Fibroblast of skin of abdomen (primary cell): ENCODE measurements at regions not wholly inside any gene's neighbourhood (a gene's known extent, or its start where the extent isn't known, plus 50 kb on each side); places are given as distances from the start of the nearest gene placed in this dataset.

Experiments
- DNase-seq: peaks from one replicate; pipeline ENCODE4 v3.0.0-alpha.2; 2013

DNA sequence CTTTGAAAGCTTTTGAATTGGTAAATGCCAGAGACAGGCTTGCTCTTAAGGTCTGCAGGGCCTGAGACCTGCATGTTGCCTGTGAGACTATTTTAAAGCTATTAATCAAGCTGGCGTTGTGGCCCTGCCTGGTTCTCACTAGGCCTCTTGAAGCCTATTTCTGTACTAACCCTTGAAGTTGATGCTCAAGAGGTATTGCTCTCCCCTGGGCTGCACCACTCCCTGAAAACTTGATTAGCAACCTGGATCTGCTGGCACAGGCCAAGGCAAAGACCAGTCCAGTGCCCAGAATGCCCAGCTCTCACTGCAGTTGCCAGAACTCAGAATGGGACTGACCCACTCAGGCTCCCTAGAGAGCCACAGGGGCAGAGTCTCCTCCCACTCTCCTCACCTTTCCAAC, 220.0 kb upstream of the MEOX2 start:
- no peak for DNase-seq

DNA sequence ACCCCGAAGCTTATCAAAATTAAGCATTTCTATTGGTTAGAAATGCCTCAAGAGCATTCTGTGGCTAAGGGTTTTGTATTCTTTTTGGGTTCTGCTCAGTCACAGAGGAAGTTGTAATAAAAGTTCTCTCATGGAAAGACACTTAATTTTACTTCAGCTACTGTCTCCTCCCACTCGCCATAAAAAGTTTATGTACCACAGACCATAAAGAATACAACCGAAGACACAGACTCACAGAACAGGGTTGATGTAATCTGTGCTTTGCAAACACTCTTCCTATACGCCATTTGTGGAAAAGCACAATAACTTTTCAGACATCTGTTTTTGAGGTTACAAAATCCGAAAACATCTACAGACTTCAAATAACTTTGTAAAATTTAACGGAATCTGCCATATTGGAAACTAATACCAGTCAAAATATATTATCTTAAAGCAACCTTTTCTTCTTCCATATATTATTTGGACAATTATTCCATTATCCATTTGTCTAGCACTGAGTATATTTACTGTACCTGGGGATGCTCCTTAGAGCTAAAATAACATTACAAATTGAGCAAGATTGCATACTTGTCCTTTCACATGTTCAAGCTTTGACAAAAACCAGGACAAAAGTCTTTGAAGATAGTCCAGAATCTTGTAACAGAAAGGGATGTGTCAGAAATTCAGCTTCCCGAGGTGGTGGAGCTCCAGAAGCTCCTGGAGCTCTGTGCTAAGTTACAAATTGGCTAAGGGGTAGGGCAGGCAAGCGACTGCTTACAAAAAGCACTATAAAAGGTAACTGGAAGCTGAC, 219.0 kb upstream of the MEOX2 start:
- DNase-seq, result no peak

DNA sequence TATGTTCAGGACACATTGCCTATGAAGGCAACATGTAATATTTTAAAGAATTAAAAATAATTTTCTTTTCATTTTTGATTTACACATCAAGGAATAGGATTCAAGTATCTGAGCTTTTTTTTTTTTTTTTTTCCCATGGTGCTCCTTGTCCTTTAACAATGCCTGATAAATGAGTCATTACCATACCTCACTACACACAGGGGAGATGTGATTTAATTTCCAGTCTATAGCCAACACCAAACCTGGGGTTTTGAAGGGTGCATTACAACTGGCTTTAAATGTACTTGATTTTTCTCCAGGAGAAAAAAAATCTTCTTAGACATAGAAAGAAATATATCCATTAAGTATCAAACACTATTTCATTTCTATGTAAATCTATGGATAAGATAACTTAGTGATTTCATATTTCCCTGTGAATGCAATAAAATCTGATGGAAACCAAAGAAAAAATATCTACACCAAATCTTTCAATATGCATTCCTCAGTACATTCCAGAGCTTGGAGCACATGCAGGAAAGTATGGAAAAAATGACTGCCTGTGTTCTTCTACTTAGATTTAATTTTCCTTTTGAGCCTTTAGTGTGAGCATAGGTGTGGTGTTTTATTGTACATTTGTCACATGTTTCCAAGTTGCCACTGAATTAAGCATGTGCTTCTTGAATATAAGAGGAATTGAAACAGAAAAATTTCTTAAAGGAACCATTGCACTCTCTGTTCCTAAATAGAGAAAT, 204.8 kb upstream of the MEOX2 start:
- DNase-seq, result peak; percentile 79

DNA sequence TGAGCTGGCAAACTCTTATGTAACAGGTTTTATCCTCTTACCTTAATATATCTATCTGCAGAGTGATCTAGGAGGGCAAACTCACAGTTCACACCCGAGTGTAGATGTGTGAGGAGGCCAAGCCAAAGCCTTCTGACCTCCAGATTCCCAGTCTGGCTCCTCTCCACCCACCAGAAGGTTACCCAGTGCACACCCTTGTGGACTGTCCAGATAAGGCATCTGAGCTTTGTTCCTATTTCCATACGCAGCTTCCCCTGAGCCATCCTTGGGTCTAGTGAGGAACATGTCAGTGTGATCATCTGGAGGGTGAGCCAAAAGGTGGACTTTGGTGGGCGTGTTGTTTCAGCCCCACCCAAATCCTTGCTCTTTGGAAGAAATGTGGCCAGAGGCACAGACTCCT, 203.0 kb upstream of the MEOX2 start:
- DNase-seq, result no peak

DNA sequence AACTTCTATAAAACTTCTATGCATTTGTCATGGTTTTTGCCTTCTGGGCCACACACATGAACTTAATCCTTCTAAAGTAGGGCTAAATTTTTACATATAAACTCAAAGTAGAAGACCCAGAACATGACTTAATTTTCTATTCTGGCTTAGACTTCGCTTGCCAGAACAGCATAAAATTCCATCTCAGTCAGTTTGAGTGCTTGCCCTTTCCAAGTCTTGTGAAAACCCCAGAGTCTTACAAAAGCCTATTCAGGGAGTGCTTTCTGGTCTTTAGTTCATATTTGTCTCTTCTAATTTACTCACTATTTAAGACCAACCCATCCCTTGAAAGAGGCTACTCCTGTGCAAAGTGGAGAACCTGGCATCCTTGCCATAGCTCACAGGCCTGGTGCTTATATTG, 201.6 kb upstream of the MEOX2 start:
- no peak for DNase-seq

DNA sequence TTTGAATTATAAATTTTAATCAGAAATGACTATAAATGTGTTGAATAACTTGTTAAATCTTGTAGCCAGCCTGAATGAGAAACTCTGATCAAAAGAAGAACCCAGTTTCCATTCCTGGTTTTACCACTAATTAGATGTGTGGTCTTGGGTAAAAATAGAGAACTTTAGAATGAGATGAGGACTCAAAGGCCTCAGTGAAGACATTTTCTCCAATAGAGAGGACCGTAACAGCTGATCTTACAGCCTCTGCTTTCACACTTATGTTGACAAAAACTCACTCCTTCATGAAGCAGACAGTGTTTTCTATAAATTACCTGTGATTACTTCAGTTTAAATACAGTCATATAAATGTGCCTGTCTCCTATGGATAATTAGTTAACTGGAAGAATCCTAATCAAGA, 200.1 kb upstream of the MEOX2 start:
- no peak for DNase-seq

DNA sequence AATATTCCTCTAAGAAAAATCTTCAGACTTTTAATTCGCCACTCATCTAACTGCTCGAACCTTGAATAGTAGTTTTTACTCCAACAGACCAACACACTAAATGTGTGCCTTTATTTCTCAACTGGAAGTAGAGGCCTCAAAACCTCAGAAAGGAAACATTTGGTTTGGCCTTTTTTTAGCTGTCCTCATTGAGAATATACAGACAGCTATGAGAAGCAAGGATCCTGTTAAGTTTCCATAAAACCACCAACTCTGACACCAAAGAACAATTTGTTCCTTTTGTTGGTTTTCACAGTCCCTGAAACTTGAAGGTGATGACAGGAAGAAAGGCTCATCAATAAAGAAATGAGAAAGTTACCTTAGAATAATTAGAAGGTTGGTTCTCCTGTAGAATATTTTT, 199.2 kb upstream of the MEOX2 start:
- no peak for DNase-seq

DNA sequence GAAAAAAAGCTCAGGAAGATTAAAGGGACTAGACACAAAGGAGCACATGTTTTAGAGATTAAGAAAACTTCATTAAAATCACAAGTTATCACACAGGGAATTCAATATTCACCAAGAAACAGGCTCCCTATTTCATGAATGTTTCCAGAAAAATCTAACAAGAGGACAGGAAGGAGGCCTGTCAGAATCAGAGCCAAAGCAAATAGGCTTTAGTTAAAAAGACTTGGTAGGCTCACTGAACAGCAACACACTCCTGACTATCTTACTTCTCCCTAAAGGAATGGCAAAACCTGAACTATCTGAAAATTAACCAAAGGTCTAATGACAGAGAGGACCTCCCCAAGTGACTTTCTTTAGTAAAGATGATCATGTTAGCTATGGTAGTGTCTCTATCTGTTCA, 188.3 kb upstream of the MEOX2 start:
- no peak for DNase-seq

DNA sequence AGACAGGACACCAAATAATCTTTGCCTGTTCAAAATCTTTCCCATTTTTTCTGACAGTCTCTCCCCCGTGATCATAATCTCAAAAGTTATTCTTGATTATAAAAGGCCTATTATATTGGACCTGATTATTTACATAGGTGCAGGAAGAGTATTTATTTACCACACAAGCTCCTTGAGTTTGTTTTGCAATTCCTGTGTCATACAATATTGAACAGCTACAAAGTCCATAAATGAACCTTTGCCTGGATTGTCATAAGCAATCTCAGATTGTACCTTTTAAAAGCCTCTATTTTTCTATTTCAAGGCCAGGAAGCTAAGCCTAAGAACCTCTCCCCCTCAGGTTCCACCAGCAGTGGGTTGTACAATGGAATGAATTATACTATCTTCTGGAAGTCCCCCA, 183.9 kb upstream of the MEOX2 start:
- DNase-seq, result no peak

DNA sequence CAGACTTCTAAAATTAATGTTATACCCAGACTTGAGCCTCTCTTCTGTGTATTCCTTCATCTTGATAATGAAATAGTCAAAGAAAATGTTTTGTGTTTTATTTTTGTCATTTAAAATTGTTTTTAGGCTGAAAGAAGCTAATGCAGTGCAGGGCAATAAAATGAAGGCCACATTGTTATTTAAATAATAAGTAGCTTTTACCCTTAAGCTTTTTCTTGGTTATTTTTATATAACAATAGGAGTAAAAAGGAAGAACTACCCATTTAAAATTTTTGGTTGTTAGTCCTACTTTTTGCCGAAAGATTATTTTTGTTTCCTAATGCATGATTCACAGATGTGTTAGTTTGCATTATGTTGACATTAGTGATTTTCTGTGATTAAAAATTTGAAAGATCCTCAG, 181.0 kb upstream of the MEOX2 start:
- DNase-seq, result no peak

DNA sequence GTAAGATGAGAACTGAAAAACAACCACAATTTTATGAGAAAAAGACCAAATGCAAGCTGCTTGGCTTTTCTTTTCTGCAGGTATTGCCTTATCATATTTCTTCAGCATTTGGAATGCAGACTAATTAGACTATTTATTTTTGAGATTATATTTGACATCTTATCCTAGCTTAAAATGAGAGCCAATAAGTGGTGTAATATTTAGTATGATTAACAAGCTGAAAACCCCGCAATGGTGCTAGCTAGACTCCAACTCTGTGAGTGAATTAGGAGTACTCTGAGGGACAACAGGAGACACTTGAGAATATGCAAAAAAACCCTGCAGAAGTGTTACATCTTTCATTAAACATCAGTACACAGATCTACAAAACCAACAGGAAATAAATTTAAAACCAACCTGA, 180.3 kb upstream of the MEOX2 start:
- no peak for DNase-seq

DNA sequence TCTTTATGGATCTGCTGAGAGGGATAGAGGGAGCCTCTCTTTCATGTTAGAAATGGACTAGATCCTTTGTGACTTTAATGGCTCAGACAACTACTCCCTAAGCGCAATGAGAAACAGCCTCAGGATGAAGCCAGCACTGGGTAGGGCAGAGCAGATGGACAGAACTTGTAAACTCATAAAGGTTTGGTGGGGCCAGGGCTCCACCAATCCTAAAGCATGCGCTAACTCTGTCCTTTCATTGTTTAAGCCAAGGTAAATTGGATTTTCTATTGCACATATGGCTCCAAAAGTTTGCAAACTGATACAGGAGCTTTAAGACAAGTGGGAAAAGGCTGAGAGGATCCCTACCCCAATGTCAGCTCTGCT, 178.1 kb upstream of the MEOX2 start:
- no peak for DNase-seq

DNA sequence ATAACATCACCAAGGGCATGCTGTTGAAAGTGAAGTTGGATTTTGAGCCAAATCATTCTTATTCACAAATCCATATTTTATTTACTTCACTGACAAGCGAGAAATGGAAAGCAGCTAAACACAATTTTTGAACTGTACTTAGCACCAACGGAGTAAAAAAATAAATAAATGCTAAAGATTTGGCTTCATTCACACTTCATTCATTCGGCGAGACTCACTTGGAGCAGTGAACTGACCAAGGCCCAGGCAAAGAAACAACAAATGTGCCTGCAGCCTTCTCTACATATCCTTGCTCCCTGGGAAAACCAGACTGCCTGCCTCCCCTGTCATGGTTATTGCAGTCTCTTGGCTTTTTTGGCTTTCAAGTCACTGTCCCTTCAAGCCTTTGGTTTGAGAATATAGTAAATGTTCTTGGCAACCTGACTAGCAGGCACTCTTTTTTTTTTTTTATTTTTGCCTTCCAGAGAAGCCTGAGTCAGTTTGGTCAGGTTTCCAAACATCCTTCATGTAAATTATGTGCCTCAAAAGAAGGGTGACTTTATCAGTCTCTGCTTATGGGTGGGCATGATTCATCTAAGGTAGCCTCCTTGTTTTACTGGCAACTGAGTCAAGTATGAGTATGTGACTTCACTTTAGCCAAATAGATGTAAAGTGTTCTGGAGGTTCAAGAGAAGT, 177.6 kb upstream of the MEOX2 start:
- DNase-seq, result no peak

DNA sequence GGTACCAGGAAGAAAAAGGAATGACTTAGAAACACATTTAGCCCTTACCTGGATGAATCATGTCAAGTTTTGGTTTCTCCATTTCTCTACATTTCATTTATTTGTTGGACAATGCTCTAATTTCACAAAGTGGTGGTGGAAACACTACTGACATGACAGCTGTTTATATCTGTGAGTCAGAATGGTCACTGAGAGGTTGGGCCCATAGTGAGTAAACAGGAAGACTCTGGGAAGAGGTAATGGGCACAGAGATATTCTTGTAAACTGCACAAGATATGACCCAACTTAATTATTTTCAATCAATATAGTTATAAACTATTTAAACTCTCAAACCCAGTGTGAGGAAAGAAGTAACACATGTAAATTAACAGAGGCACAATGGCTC, 176.3 kb upstream of the MEOX2 start:
- no peak for DNase-seq

DNA sequence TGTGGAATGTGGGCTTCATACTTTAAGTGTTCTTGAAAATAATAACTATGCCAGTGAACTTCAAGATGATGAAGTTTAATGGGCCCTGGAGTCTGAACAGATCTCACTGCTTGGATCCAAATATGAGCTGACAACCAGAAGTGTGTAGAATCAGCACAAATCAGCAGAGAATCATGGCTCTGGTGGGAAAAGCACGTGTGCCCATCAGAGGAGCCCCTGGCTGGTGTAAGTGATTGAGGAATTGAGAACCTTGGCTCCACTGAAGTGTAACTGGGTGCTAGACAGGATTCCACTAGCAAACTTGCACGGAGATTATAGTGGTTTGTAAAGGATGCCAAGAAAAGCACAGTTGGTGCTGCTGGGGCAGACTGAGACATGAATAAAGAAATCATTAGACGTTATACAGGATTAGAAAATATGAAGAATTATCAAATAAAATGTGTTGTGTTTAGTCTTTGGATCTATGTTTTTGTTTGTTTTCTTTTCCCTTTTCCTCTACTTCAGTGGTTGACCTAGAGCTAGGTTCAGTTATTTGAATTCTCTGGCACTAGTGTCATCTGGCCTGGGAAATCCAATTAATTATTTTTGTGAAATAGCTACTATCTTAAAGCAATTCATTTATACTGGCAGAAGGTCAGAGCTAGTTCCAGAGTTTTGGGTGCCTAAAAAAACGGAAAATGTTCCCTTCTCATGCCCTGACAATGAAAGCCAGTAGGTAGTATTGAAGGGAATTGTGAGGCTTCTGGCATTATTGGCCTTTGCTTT, 175.7 kb upstream of the MEOX2 start:
- DNase-seq, result no peak

DNA sequence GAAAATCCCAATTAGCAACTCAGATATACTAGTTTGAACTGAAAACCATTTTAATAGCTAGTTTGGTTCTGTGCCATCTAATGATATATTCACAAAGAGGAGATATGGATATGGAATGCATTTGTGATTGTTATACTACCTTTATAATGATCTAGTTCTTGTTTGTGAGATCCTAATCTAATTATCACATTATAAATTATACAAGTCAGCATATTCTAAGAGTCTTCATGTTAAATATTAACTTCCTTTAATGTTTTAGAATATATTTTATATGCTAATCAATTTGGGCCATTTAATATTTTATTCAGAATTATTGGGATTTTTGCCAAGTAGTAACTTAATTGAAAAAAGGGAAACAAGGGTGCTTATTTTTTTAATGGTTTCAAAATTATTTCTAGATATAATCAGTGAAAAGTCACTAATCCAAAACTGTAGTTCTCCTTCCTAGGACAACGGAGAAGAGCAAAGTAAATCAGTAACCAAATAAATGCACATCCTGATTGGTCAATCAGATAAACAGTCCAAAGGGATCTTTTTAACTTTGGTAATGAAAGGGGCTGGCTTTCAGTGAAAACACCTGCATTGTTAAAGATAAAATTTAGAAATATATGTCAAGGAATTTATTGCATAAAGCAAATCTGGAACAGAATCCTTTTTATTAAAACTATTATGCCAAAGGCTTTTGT, 173.9 kb upstream of the MEOX2 start:
- DNase-seq, result no peak

DNA sequence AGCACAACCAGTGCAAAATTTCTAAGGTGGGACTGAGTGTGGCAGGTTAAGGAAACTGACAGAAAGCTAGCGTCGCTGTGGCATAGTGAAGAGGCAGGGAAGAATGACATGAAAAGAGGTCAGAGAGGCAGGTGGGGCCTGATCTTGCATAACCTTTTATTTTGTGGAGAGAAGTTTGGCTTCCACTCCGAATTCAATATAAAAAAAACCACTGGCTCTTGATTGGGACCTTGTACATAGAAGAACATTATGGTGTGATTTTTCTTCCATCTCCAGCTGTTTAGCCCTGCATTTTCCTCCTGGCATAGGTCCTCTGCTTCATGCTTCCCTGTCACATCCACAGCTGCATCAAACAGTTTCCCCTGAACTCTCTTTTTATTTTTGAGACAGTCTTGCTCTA, 170.5 kb upstream of the MEOX2 start:
- no peak for DNase-seq

DNA sequence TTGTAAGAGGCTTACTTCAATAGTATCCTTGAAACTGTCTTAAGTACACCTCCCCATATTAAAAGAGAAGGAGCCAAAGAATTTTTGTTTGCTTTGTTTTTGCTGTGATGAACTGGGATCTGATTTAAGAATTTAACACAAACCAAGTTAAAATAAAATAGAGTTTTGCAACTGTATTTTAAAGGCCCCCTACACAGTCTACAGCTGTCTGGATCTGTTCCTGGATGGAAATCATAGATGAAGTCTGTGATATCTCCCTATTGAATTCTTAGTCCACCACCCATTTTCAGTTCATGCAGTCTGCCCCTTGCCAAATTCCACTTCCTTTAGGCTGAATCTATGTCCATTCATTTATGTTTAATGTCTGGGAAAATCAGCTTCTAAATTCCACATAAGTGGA, 169.8 kb upstream of the MEOX2 start:
- no peak for DNase-seq

DNA sequence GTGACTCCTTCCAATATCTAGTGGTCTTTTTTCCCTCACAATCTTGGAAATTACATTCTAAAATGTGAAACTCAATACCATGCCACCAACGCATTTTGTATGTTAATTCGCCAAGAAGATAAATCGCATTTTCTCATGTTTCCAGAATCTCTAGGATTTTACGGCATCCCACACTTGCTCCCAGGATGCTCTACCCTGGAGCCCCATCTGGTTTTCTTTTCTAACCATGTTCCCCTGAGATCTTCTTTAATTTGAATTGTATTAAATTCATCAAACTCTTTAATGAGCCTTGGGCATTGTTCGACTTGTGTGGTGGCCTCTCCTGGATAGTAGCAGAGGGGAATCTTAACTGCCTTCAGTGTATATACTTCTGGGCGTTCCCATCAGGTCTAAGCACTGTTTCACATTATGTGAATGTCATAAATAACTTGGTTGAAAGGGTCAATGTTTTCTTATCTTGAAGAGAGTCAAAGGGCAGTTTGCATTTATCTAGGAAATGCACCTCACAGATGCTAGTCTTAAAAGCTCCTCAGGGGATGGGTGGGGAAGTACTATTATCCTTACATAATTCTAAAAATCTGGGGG, 169.1 kb upstream of the MEOX2 start:
- DNase-seq, result no peak

DNA sequence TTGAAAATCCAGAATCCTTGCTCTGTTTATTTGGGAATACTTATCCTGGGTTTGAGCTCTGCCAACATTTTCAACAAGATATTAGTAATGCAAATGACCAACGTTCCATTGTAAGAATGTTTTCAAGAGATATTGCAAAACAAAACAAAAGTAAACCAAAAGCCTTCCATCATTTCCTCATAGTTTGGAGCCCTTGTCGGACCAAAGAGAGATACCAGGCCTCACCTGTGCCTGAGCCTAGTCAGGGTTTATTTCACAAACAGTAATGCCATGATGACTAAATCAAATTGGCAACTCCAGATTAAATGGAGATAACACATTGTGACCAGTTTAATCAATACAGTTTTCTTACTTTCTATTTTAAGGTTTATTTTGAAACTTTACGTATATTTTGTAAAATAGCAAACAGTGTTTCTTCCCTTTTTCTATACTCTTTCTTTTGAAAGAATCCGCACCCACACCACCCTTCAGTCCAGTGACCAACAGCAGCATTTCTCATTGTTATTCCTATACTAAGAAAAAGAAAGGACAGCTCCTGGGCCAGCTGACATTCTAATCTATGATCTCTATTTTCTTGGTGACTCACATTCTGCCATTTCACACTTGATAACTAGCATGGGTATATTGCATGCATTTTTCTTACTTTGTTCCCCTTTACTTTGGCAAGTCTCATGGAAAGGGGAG, 168.5 kb upstream of the MEOX2 start:
- no peak for DNase-seq

DNA sequence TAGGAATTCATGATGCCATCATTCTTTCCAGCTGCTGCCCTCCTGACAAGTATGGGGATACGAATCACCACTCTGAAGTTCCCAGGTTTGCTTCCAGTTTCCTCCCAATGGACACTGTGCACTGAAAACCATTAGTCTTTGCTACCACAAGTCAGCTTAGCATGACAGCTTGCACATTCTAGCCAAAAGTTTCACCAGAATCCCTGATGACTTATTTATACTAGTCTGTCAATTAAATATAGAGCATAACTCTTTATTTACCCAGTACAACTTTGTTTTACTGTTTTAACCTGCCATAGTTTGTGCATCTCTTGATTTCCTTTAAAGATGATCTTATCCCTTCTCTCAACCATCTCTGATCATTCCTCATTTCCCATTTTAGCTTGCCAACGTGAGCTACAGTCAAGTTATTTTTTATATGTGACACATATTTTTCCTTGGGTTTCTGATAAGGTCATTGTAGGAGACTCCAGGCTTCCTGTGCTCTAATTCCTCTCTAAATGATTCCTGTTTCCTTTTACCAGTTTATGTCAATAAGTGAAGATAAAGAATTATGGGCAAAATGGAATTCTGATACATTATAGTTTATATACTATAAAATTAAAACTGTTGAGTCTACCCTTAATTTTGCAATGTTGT, 167.5 kb upstream of the MEOX2 start:
- DNase-seq, result peak; percentile 84
